ENCODE measurements at regions not wholly inside any gene's neighbourhood (a gene's known extent, or its start where the extent isn't known, plus 50 kb on each side); places are given as distances from the start of the nearest gene placed in this dataset.

DNA sequence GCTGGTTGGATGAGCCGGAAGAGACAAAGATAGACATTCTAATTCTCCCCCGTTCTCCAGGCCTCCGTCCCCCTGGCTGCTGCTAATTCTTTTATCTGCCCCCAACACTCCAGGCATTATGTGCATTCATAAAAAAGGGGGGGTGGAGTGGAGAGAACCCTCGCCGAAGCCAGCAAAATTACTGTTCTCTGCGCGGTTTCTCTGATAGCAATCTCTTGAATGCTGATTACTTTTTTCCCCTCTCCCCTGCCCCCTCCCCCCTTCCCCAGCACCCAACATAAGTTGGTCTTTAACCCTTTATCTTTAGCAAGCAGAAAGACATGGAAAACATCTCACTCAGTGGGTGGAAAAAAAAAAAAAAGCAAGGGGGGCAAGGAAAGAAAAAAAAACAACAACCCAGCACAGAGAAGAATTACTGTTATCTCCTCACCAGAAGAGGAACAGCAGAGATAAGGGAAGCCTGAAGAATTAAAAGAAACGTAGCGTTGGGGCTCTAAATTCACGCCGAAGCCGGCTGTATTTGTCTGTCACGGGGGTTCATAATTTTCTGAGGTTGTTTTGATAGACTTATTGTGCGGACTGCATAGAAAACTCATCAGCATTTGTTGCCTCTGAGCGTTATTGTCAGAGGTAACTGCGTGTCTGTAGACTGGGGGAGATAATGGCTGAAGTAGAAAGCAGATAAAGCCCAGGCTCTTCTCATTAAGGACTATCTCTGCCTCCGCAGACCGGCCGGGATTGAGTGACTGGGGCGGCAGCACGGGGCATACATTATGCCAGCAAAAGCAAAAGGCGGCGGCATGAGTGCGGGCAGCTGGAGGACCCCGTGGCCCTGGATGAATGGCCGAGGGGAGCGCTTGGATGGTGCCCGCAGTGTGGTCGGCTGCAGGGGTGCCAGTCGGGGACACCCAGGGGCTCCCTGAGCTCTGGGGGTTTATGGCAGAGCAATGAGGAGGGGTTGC, 126.9 kb downstream of the MRM1 start:
- no peak for DNase-seq (ENCODE audit: low read depth)

DNA sequence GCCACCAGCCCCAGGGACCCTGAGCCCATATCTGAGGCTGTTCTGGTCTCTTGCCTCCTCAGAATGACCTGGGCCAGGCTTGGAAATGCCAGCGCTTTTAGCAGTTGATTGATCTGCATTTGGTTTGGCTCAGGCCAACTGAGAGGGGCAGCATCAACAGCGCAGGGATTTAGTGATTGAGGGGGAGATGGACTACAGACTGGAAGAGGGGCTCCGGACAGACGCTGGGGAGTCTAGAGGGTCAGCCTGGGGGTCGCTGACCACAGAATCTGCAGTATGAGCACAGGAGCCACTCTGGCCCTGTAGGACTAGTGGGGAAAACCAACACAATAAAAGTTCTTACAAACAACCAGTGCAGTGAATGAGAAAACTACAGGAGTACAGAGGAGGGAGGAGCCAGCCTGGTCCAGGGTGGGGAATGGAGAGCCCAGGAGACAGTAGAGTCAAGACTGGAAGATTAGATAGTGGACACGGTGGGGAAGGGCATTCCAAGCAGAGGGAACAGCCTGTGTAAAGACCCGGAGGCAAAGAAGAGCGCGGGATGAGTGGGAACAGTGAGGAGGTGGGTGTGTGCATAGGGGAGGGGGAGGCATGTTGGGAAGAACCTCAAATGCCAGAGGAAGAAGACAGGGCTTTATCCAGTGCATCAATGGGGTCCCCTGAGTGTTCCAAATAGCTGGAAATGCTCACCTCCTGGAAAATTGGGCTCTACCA, 128.9 kb downstream of the MRM1 start:
- no peak for DNase-seq (ENCODE audit: low read depth)

DNA sequence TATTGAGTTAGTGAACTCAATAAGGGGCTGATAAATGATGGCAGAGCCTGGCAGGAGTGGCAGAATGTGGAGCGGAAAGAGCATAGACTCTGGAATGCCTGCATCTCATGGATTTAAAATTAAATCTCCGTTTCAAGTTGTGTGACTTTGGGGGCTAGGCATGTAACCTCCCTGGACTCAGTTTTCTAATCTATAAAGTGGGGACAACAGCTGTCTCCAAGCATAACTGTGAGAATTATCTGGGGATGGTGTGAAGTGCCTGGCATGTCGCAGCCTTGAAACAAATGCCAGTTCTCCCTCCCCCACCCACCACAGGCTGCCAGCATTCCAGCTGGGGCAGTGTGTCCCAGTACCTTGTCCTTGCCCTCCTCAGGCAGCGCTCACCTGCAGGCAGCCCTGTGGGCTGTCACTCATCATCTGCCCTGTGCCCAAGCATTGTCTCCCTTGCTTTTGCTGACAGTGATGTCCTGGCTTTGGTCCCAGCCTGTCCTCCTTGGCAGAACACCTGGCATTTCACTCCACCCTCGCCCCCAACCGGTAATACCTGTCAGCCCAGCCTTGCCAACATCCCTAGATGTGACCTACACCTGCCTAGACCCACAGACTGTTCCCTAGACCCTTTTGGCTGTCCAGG, 129.6 kb downstream of the MRM1 start:
- no peak for DNase-seq (ENCODE audit: low read depth)

DNA sequence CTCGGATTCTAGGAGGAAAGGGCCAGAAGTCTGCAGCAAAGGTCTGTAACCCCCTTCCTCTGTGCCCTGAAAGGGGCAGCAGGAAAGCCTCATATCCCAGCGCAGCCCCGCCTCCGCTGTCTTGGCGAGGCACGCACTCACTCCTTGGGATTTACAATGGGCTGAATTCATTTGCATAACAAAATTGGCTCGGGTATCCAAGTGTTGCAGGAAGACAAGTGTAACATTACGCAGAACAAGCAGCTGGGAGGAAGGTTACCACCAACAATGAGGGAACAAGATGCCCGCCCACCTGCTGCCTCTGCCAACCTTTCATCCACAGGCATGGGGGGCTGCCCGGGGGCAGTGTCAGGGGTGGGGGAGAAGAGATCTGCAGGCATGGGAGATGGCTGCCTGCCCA, 130.4 kb downstream of the MRM1 start:
- DNase-seq (ENCODE audit: low read depth) = no peak

DNA sequence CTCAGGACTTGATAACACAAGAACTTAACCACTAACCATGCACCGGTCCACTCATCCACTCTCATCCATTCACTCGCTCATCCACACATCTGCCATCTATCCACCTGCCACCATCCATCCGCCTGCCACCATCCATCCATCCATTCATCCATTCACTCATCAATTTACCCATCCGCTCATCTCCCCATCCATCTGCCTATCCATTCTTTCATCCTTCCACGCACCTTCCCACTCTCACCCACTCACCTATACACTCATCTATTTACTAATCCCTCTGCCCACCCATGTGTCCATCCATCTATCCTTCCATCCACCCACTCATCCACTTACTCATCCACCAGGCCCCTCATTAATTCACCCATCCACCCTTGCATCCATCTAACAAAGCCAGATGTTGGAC, 131.0 kb downstream of the MRM1 start:
- no peak for DNase-seq (ENCODE audit: low read depth)

DNA sequence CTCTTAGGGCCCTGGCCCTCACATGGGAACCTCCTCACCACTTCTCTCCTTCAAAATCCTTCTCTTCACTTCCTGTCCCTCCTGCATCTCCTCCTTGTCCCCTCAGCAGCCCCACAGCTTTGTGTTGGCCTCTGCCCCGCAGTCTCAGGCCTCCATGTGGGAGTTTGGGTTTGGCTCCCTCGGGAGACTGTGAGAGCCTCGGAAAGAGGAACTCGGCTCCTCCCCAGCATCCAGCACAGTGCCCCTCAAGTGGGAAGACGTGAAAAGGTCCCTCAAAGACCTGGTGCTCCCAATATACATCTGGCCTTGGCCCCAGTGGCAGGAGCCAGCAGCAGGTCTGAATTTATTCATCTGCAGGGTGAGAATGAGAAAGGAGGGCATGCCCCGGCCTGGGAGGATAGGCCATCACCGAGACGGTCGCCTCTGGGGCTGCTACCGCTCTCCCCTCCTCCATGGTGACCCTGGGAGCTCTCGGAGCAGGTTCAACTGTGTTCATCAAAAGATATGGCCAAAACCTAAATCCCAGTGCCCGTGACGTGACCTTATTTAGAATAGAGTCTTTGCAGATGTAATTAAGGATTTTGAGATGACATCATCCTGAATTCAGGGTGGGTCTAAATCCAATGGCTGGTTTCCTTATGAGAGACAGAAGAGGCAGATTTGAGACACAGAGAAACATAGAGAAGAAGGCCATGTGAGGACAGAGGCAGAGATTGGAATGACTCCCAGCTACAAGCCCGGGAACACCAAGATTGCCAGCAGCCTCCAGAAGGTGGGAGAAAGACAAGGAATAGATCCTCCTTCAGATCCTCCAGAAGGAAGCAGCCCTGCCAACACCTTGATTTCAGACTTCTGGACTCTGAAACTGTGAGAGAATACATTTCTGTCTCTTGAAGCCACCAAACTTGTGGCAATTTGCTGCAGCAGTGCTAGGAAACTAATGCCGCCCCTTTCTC, 135.1 kb downstream of the MRM1 start:
- DNase-seq (ENCODE audit: low read depth) = no peak

DNA sequence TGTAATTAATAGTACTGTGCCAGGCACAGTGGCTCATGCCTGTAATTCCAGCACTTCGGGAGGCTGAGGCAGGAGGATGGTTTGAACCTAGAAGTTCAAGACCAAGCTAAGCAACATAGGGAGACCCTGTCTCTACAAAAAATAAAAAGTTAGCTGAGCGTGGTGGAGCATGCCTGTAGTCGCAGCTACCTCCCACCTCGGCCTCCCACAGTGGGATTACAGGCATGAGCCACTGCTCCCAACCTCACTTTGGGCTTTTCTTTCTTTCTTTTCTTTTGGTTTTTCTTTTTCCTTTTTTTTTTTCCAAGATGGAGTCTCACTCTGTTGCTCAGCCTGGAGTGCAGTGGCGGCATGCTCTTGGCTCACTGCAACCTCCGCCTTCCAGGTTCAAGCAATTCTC, 137.8 kb downstream of the MRM1 start:
- DNase-seq (ENCODE audit: low read depth) = no peak

DNA sequence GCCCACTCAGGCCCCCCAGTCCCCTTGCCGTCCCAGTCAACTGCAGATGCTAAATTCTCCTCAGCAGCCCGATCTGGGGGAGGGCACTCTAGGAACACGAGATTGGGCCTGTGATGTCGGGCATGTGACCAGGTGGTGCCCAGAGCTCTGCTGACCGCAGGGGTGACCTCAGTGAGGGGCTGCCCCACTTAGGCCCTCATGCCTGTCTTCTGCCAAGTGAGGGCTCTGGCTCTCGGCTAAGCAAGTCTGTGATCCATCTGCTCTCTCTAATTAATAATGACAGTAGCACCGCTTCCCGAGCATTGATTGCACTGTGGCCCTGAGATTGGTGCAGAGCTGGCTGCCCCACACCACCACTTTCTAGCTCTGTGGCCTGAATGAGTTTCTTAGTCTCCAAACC, 138.8 kb downstream of the MRM1 start:
- no peak for DNase-seq (ENCODE audit: low read depth)

DNA sequence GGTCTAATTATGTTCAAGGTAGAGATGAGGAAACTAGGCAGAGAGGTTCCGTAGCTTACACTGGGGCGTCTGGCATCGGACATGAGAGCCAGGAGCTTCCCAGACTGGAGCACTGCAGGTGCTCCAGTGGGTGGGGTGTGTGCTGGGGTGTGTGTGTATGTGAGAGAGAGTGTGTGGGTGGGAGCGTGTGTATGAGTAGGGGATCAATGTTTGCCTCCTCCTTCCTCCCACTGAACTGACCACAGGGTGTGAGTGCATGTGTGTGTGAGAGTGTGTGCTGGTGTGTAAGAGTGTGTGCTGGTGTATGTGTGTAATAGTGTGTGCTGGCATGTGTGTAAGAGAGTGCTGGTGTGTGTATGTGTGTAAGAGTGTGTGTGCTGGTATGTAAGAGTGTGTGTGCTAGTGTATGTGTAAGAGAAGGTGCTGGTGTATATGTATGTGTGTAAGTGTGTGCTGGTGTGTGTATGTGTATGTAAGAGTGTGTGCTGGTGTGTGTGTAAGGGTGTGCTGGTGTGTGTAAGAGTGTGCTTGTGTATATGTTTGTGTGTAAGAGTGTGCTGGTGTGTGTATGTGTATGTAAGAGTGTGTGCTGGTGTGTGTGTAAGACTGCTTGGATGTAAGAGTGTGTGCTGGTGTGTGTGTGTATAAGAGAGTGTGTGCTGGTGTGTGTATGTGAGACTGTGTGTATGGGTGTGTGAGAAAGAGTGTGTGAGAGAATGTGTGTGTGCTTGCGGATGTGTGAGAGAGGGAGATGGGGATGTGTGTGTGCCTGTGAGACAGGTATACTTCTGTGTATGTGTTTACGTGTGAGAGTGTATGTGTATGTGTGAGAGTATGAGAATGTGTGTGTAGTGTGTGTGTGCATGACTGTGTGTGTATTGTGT, 139.9 kb downstream of the MRM1 start:
- DNase-seq (ENCODE audit: low read depth) = no peak

DNA sequence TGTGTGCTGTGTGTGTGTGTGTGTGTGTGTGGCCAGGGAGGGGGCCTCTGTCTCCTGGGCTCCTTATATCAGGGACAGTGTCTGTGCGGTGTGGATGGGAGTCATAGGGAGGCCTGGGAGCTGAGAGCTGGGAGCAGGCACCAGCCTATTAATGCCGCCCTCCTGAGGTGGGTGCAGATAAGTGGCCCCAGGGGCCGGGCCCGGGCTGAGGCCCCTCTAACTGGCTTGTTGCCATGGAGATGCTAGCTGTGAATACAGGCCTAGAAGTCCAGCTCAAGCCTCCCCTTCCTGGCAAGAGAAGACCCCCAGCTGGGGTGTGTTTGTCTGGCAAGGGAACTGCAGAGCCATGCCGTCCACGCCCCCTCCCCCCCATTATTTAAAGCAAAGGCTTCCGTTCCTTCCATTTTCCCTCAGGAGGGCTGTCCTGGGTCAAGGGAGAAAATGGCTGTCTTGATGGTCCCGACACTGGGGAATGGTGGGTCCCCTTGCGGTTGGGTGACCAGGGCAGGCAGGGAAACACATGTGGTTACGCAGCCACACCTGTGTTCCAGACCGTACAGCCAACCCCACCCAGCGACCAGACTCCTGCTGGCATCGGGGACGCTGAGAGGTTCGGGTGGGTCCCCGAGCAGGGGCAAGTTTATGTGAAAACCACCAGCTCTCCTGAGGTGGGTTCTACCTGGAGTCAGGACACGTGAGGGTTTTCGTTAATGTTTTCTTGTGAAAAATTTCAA, 141.1 kb downstream of the MRM1 start:
- DNase-seq (ENCODE audit: low read depth) = no peak

DNA sequence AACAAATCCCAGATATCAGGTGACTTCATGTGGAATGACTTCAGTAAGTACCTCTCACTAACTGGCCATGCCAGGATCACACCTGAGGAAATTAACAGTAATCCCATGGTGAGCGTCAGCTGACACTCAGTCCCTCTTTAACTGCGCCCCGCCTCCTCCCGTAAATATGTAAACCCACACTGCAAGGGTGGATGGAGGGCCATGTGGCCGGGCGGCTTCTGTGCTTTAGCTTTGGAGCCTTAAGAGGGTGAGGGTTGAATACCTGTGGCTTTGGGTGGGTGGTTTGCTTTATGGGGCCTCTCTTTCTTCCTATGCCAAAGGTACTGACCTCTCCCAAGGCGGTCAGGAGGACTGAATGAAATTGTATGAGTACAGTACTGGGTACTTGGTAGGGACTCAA, 141.7 kb downstream of the MRM1 start:
- DNase-seq (ENCODE audit: low read depth) = no peak

DNA sequence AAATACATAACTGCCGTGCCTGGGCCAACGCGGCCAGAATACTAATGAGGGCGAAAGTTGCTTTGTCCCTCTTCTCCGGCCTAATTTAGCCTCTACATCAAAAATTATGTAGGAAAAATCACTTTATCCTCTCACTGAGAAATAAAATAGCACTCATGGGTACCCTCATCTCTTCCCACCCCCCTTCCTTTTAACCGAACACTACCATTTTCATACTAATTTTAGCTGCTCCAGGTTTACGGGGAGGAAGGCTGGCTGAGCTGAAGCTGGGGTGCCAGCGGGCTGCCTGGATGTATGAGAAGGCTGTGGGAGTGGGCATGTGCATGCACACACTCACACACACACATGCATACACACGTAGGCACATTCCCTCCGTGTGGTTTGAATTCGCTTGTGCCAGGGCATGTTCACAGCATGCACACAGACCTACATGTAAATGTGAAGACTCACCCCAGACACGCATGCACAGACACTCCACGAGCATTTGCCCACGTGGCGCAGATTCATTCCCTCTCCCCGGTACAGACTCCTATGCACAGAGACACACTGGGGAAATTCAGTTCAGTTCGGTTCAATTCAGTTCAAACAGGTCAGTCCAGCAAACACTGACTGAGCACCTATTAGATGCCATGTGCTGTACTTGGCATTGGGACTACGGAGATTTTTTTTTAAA, 145.1 kb downstream of the MRM1 start:
- DNase-seq (ENCODE audit: low read depth) = no peak

DNA sequence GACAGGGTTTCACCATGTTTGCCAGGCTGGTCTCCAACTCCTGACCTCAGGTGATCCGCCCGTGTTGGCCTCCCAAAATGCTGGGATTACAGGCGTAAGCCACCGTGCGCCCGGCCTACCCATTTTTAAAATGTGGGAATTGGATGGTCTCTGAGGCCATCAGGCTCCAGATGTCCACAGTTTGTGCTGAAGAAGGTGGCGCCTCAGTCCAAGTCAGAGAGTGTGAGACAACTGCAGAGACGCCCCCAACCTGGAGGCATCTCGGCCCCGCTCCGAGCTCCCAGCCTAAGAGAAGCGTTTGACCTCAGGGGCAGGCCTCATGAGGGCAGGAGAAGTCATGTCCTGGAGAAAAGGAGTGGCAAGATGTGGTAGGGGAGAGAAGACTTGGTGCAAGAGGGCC, 146.5 kb downstream of the MRM1 start:
- DNase-seq (ENCODE audit: low read depth) = no peak

DNA sequence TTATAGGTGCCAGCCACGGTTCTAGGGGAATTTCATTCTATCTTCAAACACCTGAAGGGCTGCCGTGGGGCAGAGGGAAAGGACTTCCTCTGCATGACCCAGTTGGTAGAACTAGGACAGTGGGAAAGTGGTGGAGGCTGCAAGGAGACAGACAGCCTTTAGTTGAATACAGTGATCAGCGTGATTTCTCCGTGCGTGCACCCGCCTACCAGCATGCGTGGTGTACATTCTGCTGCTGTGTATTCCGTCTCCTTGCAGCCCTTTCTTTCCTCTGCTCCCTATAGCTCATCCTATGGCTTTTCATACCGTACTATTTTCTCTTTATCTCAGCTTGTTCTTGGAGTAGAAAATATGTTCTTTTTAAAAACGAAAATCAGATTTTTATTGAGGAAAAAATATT, 146.9 kb downstream of the MRM1 start:
- no peak for DNase-seq (ENCODE audit: low read depth)

DNA sequence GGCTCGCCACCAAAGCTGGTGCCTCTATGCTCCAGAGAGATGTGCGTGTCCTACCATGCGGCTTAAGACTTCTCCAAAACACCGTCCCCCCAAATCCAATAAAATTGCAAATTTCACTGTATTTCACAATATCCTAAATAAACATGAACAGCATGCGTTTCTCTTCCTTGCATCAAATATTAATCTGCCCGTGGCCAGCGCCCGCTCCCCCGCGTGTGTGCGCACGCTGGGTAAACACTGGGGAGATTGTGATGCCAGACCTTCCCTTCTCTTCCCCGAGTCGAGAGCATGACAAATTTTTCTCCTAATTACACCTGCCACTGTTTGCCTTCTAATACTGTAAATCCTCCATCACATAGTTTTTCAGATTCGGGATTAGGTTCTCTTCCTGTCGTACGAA, 148.1 kb downstream of the MRM1 start:
- DNase-seq (ENCODE audit: low read depth) = no peak

DNA sequence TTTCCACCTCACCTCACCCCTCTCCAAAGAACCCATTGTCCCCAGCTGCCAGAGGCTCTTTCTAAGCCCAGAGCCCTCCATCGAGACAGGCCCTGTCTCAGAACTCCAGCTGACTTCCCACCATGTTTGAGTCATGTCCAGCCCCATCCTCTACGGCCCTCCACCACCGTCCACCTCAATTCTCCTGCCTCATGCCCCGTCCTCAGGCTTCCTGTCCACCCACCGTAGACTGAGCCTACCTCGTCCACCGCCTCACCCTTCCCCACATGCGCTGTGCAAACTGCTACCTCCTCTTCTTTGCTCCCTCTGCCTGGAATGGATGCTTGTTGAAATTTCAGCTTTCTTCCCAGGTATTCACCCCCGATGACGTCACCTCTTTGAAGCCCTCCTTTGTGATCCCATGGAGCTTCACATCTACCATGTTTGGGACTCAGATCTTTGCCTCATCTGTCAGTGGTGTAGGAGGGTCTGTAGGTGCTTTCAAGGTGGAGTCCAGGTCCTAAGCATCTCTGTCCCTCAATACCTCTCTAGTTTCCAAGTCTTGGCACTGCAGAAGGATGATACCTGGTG, 149.0 kb downstream of the MRM1 start:
- DNase-seq (ENCODE audit: low read depth) = no peak

DNA sequence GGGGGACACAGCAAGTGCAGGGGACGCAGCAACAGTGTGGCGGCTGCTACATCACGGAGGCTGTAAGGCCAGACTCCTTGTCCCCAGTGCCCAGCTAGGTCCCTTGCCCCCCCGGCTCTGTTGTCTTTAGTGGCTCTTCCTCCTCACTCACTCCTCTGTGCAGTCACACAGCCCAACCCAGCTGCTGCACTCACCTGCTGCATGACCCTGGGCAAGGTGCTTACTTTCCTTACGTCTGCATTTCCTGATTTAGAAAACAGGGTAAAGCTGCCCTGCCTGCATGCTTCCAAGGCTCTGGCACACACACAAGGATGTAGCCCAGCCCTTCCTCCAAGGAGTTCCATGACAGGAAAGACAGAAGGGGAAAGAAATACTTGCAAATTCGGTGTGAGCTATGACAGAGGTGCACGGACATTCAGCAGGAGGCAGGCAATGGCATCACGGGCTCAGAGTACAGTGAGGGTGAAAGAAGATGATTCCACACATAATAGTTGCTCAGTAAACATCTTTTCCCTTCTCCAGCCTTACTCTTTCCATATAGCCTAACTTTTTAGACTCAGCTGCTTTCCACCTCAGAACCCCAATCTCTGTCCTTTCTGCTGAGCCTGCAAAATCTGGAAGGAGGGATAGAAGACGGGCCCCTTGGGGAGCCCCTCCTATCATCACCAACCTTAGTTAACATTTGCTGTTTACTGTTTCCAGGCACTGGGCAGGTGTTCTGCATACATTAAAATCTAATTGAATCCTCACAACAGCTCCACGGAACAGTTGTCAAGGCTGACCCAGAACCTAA, 150.9 kb downstream of the MRM1 start:
- no peak for DNase-seq (ENCODE audit: low read depth)

DNA sequence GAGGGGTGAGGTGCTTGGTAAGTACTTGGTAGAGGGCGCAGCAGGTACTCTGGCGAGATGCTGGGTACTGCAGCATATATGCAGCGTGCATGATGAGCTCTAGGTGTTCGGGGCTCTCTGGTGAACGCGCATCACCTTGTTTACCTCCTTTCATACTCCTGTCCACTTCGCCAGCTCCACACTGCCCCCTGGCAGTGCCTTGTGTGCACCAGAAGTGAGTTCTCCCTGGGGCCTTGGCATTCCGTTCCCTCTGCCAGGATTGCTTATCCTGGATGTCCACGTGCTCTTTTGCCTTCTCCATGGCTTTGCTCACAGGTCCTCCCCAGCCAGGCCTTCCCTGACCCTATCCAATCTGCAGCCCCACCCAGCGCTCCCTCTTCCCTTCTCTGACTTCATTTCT, 154.2 kb downstream of the MRM1 start:
- DNase-seq (ENCODE audit: low read depth) = peak; percentile 4

All from amniotic epithelial cell (primary cell).